ENCODE measurements at regions not wholly inside any gene's neighbourhood (a gene's known extent, or its start where the extent isn't known, plus 50 kb on each side); places are given as distances from the start of the nearest gene placed in this dataset.
"Not testable (repeated sequence)": the region's sequence is repeated elsewhere in the genome, so short reads cannot be mapped to it uniquely, and the experiment has no call there.

GRCh38 chr1:4452701-4453100 is 201.7 kb upstream of the AJAP1 start:
- DNase-seq: no peak

GRCh38 chr1:4460052-4460451 is 194.4 kb upstream of the AJAP1 start:
- DNase-seq: no peak

GRCh38 chr1:4460651-4461050 is 193.8 kb upstream of the AJAP1 start:
- no peak for DNase-seq

GRCh38 chr1:4461726-4462290 is 192.6 kb upstream of the AJAP1 start:
- DNase-seq: no peak

- DNase-seq: no peak
These were observed 191.5 kb upstream of the AJAP1 start for GRCh38 chr1:4462831-4463484.

- no peak for DNase-seq
These were observed 190.8 kb upstream of the AJAP1 start for GRCh38 chr1:4463631-4464030.

- no peak for DNase-seq
These were observed 189.9 kb upstream of the AJAP1 start for GRCh38 chr1:4464478-4464877.

- no peak for DNase-seq
These were observed 187.2 kb upstream of the AJAP1 start for GRCh38 chr1:4467241-4467640.

- no peak for DNase-seq
These were observed 186.0 kb upstream of the AJAP1 start for GRCh38 chr1:4468386-4468785.

- DNase-seq: peak; percentile 95
These were observed 185.4 kb upstream of the AJAP1 start for GRCh38 chr1:4468804-4469514.

- DNase-seq: no peak
These were observed 178.0 kb upstream of the AJAP1 start for GRCh38 chr1:4476394-4476793.

- DNase-seq: no peak
These were observed 173.0 kb upstream of the AJAP1 start for GRCh38 chr1:4481451-4481850.

GRCh38 chr1:4482526-4482925 is 171.9 kb upstream of the AJAP1 start:
- DNase-seq: no peak

- DNase-seq: no peak
These were observed 171.3 kb upstream of the AJAP1 start for GRCh38 chr1:4483021-4483625.

GRCh38 chr1:4485398-4485797 is 169.0 kb upstream of the AJAP1 start:
- no peak for DNase-seq

GRCh38 chr1:4485878-4486277 is 168.5 kb upstream of the AJAP1 start:
- no peak for DNase-seq

- DNase-seq: no peak
These were observed 167.8 kb upstream of the AJAP1 start for GRCh38 chr1:4486408-4487120.

GRCh38 chr1:4488018-4488417 is 166.4 kb upstream of the AJAP1 start:
- DNase-seq: no peak

- no peak for DNase-seq
These were observed 164.9 kb upstream of the AJAP1 start for GRCh38 chr1:4489486-4489885.

- not testable (repeated sequence) for DNase-seq
These were observed 164.4 kb upstream of the AJAP1 start for GRCh38 chr1:4489992-4490391.

GRCh38 chr1:4494027-4494426 is 160.4 kb upstream of the AJAP1 start:
- no peak for DNase-seq

- no peak for DNase-seq
These were observed 159.9 kb upstream of the AJAP1 start for GRCh38 chr1:4494558-4494957.

GRCh38 chr1:4495809-4496208 is 158.6 kb upstream of the AJAP1 start:
- no peak for DNase-seq

Measured in NCI-H2029 treated with DMSO at 0.1 percent for 48 hours (cell line).